Suprapubic skin (tissue), 4 donors: ENCODE measurements at regions not wholly inside any gene's neighbourhood (a gene's known extent, or its start where the extent isn't known, plus 50 kb on each side); places are given as distances from the start of the nearest gene placed in this dataset.

Source experiments
- DNase-seq, 2 donors: peaks; one replicate each; pipeline ENCODE4 v3.0.0-alpha.2; 2019; ENCODE audit warnings: low spot score in 2 of 2
- H3K27ac ChIP-seq: fragments of 200-600 bp; sonication (generic); one replicate; pipeline ENCODE4 v1.5.1; 2019
- H3K27me3 ChIP-seq: fragments of 200-600 bp; sonication (generic); one replicate; pipeline ENCODE4 v1.5.1; 2019
- H3K36me3 ChIP-seq: fragments of 200-600 bp; sonication (generic); one replicate; pipeline ENCODE4 v1.5.1; 2019
- H3K4me1 ChIP-seq: fragments of 200-600 bp; sonication (generic); one replicate; pipeline ENCODE4 v1.5.1; 2019
- H3K4me3 ChIP-seq: fragments of 200-600 bp; sonication (generic); one replicate; pipeline ENCODE4 v1.5.1; 2019; ENCODE audit warnings: mild to moderate bottlenecking
- H3K9me3 ChIP-seq: fragments of 200-600 bp; sonication (generic); one replicate; pipeline ENCODE4 v1.5.1; 2019
- EP300 ChIP-seq: sonication (generic); formaldehyde crosslinking; IDR thresholded peaks from one replicate; pipeline ENCODE4 v1.6.1; 2017; ENCODE audit warnings: antibody characterized with exemption
- POLR2A ChIP-seq, 2 donors: fragments of 450-650 bp; IDR thresholded peaks; one replicate each; pipeline ENCODE4 v1.6.1; 2017; ENCODE audit warnings: antibody characterized with exemption in 2 of 2, mild to moderate bottlenecking in 2 of 2, moderate library complexity in 2 of 2
- POLR2AphosphoS5 ChIP-seq, 3 donors: sonication (generic); formaldehyde crosslinking; IDR thresholded peaks; one replicate each; pipeline ENCODE4 v1.6.1; 2017; ENCODE audit warnings: antibody characterized with exemption in 3 of 3
- WGBS: methylation state at CpG from one replicate; pipeline ENCODE4 v1.1.5; 2018; 5-methylcytosine and 5-hydroxymethylcytosine counted together
- TF ChIP-seq, protein P1 (sequence below), 2 donors: fragments of 200-600 bp in 1 of 2; fragments of 450-650 bp in 1 of 2; sonication (generic) in 1 of 2; IDR thresholded peaks; one replicate each; pipeline ENCODE4 v1.5.1; 2016 to 2019; ENCODE audit warnings: antibody characterized with exemption in 2 of 2, mild to moderate bottlenecking in 1 of 2, moderate library complexity in 1 of 2

- 87% methylated on average over 2 of the region's 2 CpGs for WGBS
- TF ChIP-seq POLR2AphosphoS5 (IDR thresholded peaks at IDR 0.05), result no peak
- no peak for TF ChIP-seq EP300
- TF ChIP-seq, protein P1, sequence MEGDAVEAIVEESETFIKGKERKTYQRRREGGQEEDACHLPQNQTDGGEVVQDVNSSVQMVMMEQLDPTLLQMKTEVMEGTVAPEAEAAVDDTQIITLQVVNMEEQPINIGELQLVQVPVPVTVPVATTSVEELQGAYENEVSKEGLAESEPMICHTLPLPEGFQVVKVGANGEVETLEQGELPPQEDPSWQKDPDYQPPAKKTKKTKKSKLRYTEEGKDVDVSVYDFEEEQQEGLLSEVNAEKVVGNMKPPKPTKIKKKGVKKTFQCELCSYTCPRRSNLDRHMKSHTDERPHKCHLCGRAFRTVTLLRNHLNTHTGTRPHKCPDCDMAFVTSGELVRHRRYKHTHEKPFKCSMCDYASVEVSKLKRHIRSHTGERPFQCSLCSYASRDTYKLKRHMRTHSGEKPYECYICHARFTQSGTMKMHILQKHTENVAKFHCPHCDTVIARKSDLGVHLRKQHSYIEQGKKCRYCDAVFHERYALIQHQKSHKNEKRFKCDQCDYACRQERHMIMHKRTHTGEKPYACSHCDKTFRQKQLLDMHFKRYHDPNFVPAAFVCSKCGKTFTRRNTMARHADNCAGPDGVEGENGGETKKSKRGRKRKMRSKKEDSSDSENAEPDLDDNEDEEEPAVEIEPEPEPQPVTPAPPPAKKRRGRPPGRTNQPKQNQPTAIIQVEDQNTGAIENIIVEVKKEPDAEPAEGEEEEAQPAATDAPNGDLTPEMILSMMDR (IDR thresholded peaks at IDR 0.05), result no peak
- TF ChIP-seq POLR2A (IDR thresholded peaks at IDR 0.05), result no peak
- H3K9me3 ChIP-seq, result no peaks in the 10 kb centered on the region
- no peak overlapping the region for H3K4me3 ChIP-seq
- no peaks in the 10 kb centered on the region for H3K36me3 ChIP-seq
- no peaks in the 10 kb centered on the region for H3K27me3 ChIP-seq
- no peak overlapping the region for H3K27ac ChIP-seq
- H3K4me1 ChIP-seq, result no peaks in the 10 kb centered on the region
- DNase-seq, result no peak
Measured at GRCh38 chr7:153541903-153542302, 510.3 kb upstream of the DPP6 start.

DNA sequence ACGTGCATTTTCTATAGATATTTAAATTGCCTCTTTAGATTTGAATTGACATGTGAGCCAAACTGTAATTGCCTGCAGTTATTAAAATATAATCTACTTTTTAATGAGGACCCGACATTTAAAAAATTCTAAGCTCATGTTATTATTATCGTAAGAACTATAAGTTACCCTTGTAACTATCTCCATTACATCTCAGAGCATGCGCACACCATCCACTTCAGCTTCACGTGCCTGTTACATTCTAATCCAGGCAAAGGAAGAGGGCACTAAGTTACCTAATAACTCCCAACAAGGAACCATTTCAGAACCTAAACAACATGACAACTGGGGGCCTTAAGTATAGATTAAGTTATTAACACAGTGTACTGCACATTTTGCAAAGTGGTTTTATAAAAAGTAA is 509.0 kb upstream of the DPP6 start:
- no peak for TF ChIP-seq POLR2AphosphoS5 (IDR thresholded peaks at IDR 0.05)
- TF ChIP-seq EP300, result no peak
- TF ChIP-seq, protein P1 (IDR thresholded peaks at IDR 0.05), result no peak
- no peak for TF ChIP-seq POLR2A (IDR thresholded peaks at IDR 0.05)
- WGBS, result 72% methylated on average over 5 of the region's 5 CpGs
- Histone ChIP-seq H3K27ac (no peak overlapping the region), H3K4me1 (no peaks in the 10 kb centered on the region), H3K27me3 (no peaks in the 10 kb centered on the region), H3K9me3 (no peaks in the 10 kb centered on the region), H3K4me3 (no peak overlapping the region), H3K36me3 (no peaks in the 10 kb centered on the region)
- DNase-seq, result no peak

GRCh38 chr7:153550173-153550572 is 502.0 kb upstream of the DPP6 start:
- Histone ChIP-seq H3K9me3 (no peaks in the 10 kb centered on the region), H3K4me3 (no peak overlapping the region), H3K27ac (no peak overlapping the region), H3K4me1 (peaks cover 4% of the 10 kb centered on the region), H3K36me3 (no peaks in the 10 kb centered on the region), H3K27me3 (no peaks in the 10 kb centered on the region)
- DNase-seq, result no peak
- TF ChIP-seq, protein P1 (IDR thresholded peaks at IDR 0.05), result no peak
- TF ChIP-seq POLR2AphosphoS5 (IDR thresholded peaks at IDR 0.05), result no peak
- TF ChIP-seq POLR2A (IDR thresholded peaks at IDR 0.05), result no peak
- TF ChIP-seq EP300, result no peak
- WGBS, result 50% methylated on average over 1 of the region's 1 CpG

DNA sequence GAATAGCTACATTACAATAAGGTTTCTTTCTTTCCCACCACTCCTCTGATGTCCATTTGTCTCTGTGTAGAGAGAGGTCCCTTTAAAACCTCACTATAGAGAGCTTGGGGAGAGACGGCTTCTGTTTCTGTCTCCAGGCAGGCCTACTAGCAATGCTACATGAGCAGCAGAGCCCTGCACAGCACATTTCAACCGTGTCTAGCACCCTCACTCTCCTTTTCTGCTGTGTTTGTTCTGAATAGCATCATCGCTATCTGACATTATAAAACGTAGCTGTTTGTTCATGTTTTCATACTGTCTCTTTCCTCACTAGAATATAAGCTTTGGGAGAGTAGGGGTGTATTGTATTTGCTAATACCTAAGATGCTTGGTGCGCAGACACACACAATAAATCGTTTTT is 487.8 kb upstream of the DPP6 start:
- no peak overlapping the region for H3K27ac ChIP-seq
- DNase-seq, result no peak
- TF ChIP-seq POLR2A (IDR thresholded peaks at IDR 0.05), result no peak
- TF ChIP-seq, protein P1 (IDR thresholded peaks at IDR 0.05), result no peak
- no peak for TF ChIP-seq POLR2AphosphoS5 (IDR thresholded peaks at IDR 0.05)
- no peak for TF ChIP-seq EP300
- no peaks in the 10 kb centered on the region for H3K4me1 ChIP-seq
- H3K9me3 ChIP-seq, result peaks cover 5% of the 10 kb centered on the region
- 78% methylated on average over 6 of the region's 6 CpGs for WGBS
- no peaks in the 10 kb centered on the region for H3K36me3 ChIP-seq
- no peaks in the 10 kb centered on the region for H3K27me3 ChIP-seq
- H3K4me3 ChIP-seq, result no peak overlapping the region

DNA sequence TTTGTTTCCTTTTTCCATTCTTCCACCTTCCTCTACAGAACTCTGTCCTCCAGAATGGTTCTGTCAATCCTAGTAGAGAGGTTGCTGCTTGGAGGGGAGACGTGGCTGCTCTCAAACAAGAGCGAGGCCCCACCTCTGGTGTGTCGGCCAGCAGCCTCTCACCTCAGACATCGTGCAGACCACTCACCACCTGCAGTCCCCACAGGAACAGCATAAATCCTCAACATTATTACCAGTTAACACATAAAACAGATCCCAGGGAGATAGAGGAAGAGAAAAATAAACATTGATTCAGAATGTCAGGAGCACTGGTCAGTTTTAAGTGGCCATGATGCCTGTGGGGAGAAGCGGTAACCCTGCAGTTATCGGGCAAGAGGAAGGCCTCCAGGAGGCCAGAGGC is 485.9 kb upstream of the DPP6 start:
- no peak for DNase-seq
- no peak overlapping the region for H3K27ac ChIP-seq
- TF ChIP-seq POLR2A (IDR thresholded peaks at IDR 0.05), result no peak
- TF ChIP-seq, protein P1 (IDR thresholded peaks at IDR 0.05), result no peak
- TF ChIP-seq EP300, result no peak
- TF ChIP-seq POLR2AphosphoS5 (IDR thresholded peaks at IDR 0.05), result no peak
- H3K36me3 ChIP-seq, result no peaks in the 10 kb centered on the region
- no peak overlapping the region for H3K4me3 ChIP-seq
- peaks cover 7% of the 10 kb centered on the region for H3K9me3 ChIP-seq
- no peaks in the 10 kb centered on the region for H3K27me3 ChIP-seq
- H3K4me1 ChIP-seq, result no peaks in the 10 kb centered on the region
- WGBS, result 75% methylated on average over 6 of the region's 6 CpGs
